ENCODE measurements at regions not wholly inside any gene's neighbourhood (a gene's known extent, or its start where the extent isn't known, plus 50 kb on each side); places are given as distances from the start of the nearest gene placed in this dataset.

GRCh38 chr2:82524826-82525225 lies 1934.3 kb downstream of the SUCLG1 start:
- no peak for TF ChIP-seq CTCF (IDR thresholded peaks at IDR 0.05)
- no peak for TF ChIP-seq ZFX (IDR thresholded peaks at IDR 0.05; ENCODE audit: borderline replicate concordance)

Data from 22Rv1 (cell line).